AG04450 (cell line): ENCODE measurements at regions not wholly inside any gene's neighbourhood (a gene's known extent, or its start where the extent isn't known, plus 50 kb on each side); places are given as distances from the start of the nearest gene placed in this dataset.

ENCODE experiments used
- CTCF ChIA-PET: fragments of 300-600, 350-600 bp; formaldehyde crosslinking; extraction: SDS; loops from one replicate; lab custom pipeline; 2022; ENCODE audit warnings: antibody characterized with exemption, inconsistent platforms; lab: Charles Lee
- POLR2A ChIA-PET: fragments of 350-600 bp; formaldehyde crosslinking; extraction: SDS; loops from one replicate; lab custom pipeline; 2021; ENCODE audit warnings: antibody characterized with exemption, inconsistent platforms; lab: Yijun Ruan, JAX
- DNase-seq: peaks from one replicate; pipeline ENCODE4 v3.0.0-alpha.2; 2011; ENCODE audit warnings: low read depth, low spot score
- H3K27ac ChIP-seq: one replicate; pipeline ENCODE4 v1.5.1; 2012; ENCODE audit warnings: low read depth, low read length, control low read depth
- H3K27me3 ChIP-seq: one replicate; pipeline ENCODE4 v1.6.0; 2012; ENCODE audit warnings: low read length; ENCODE audit not compliant: control insufficient read depth, insufficient read depth
- H3K4me3 ChIP-seq: 2 replicates; pipeline ENCODE4 v1.5.1; 2011; ENCODE audit warnings: mild to moderate bottlenecking, low read depth, low read length, control low read depth
- H3K9me3 ChIP-seq: 2 replicates; pipeline ENCODE4 v1.5.1; 2012; ENCODE audit warnings: low read length; ENCODE audit not compliant: control insufficient read depth, insufficient read depth
- CTCF ChIP-seq: IDR thresholded peaks from 2 replicates; pipeline ENCODE4 v1.5.1; 2011; ENCODE audit warnings: low read depth, low read length, control low read depth, inconsistent platforms

- no peak for TF ChIP-seq CTCF
- H3K4me3 ChIP-seq: no peak overlapping the region
Measured at GRCh38 chr7:148950806-148951205, 66.7 kb upstream of the EZH2 start.

GRCh38 chr7:148944935-148945934 lies 61.1 kb upstream of the EZH2 start:
- ChIA-PET POLR2A (no interaction called here), CTCF (no interaction called here)
- no peaks in the 10 kb centered on the region for H3K27me3 ChIP-seq
- TF ChIP-seq CTCF: no peak
- H3K27ac ChIP-seq: no peak overlapping the region
- H3K9me3 ChIP-seq: no peaks in the 10 kb centered on the region; the same call in 1 of the 2 replicates
- H3K4me3 ChIP-seq: no peak overlapping the region
- DNase-seq: peak; percentile 21

More at GRCh38 chr7:148950806-148951205, 66.7 kb upstream of the EZH2 start:
- Histone ChIP-seq H3K9me3 (no peaks in the 10 kb centered on the region), H3K27ac (no peak overlapping the region), H3K27me3 (peaks cover 3% of the 10 kb centered on the region)
- no peak for DNase-seq
- POLR2A ChIA-PET: no interaction called here
- CTCF ChIA-PET: interaction anchor here (1.5 kb wide), 1 partner anchor 12 kb away, joined by 6 read pairs; no protein-coding TSS in a partner anchor

GRCh38 chr7:148941598-148942275 lies 57.6 kb upstream of the EZH2 start:
- Histone ChIP-seq H3K27me3 (no peaks in the 10 kb centered on the region), H3K9me3 (no peaks in the 10 kb centered on the region; the same call in 1 of the 2 replicates), H3K27ac (no peak overlapping the region), H3K4me3 (peak overlapping the region; percentile 92)
- CTCF ChIA-PET: interaction anchor here (0.6 to 3.0 kb wide), 20 partner anchors 8 to 437 kb away, joined by 3 to 43 read pairs (median 4); no protein-coding TSS in a partner anchor
- POLR2A ChIA-PET: interaction anchor here (0.6 to 1.0 kb wide), 3 partner anchors 46 to 386 kb away, joined by 3 to 9 read pairs (median 5); no protein-coding TSS in a partner anchor
- TF ChIP-seq CTCF: peak; percentile 63
- DNase-seq: peak; percentile 7

- Histone ChIP-seq H3K27ac (peak overlapping the region; percentile 91), H3K4me3 (peak overlapping the region; percentile 92), H3K27me3 (no peaks in the 10 kb centered on the region), H3K9me3 (no peaks in the 10 kb centered on the region; the same call in 1 of the 2 replicates)
- POLR2A ChIA-PET: interaction anchor here (0.6 to 1.0 kb wide), 3 partner anchors 45 to 385 kb away, joined by 3 to 9 read pairs (median 5); no protein-coding TSS in a partner anchor
- CTCF ChIA-PET: interaction anchor here (0.6 to 3.0 kb wide), 15 partner anchors 8 to 436 kb away, joined by 3 to 43 read pairs (median 4); no protein-coding TSS in a partner anchor
- peak; percentile 77 for DNase-seq
- TF ChIP-seq CTCF: no peak
Measured at GRCh38 chr7:148940702-148941597, 56.9 kb upstream of the EZH2 start.
